HT1080 (cell line): ENCODE measurements at regions not wholly inside any gene's neighbourhood (a gene's known extent, or its start where the extent isn't known, plus 50 kb on each side); places are given as distances from the start of the nearest gene placed in this dataset.
A peak's percentile ranks its signal among the peaks of the same experiment; 100 is the strongest.

ENCODE experiments used
- DNase-seq: peaks from one replicate; pipeline ENCODE4 v3.0.0-alpha.2; 2015; ENCODE audit warnings: low read depth

DNA sequence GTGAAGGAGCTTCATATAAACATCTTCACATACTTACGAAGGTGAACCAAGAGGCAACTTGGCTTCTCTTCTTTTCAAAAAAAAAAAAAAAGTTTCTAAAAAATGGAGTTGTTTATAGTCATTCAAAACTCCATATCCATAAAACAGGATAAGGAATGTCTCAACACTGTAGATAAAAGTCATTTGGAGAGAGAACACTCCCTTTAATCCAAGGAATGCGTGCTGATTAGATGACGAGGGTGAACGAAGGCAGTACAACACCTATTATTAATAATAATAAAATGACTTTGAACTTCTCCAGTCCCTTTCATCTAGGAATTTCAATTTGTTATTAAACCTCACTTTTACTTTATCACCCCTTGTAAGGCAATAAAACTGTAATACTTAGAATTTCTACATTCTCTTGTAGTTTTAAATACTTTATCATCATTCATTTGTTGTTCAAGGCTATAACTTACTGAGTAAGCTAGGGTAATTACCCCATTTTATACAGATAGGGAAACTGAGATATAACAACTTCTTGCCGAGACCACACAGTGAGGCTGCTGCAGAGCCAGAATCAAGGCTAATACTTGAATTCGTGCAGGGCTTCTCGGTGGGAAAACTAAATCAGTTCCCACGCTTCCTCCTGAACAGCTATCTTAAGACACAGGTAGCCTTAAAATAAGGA is 377.1 kb downstream of the EFNA5 start:
- DNase-seq, result no peak

DNA sequence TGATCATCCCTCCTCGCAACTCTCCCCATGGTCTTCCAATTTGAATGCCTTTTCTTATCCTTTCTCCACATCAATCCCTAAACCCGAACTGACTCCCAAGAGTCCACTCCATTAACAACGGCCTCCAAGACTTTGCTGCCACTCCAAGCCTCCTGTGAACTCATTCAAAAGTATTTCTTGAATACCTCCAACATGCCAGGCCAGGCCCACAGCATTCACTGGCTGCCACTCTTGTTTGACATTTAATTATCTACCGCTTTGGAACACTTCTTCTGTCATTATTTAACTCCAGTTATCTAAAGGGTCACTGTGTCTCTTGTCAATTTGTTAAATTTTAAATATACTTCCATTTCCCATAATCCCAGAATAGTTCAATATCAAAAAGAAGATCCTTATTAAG is 378.9 kb downstream of the EFNA5 start:
- DNase-seq, result no peak

DNA sequence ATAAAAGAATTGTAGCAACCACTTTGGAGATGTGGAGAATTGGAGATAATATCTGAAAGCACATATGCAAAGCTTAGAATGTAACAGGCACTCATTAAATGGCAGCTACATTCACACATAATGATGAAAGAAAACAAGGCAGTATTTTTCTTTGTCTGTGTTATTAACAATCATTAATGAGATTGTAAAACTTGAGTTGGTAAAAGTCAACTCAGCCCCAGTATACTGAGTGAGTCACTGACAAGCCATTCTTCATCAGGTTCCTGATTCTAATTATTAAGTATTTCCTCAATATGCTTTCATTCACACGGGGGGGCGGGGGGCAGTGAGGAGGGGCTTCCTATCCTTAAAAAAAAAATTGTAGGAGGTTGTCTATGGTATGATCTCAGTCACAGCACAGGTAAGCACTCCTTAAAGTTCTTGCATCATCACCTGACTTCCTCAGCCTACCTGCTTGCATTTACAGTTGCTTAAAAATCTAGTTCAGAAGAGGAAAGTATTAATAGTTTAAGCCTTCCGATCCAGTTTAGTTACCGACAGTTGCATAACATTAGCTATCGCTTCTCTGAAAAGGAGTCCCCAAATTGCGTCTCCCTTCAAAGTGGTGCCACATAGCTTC is 379.8 kb downstream of the EFNA5 start:
- DNase-seq, result no peak

DNA sequence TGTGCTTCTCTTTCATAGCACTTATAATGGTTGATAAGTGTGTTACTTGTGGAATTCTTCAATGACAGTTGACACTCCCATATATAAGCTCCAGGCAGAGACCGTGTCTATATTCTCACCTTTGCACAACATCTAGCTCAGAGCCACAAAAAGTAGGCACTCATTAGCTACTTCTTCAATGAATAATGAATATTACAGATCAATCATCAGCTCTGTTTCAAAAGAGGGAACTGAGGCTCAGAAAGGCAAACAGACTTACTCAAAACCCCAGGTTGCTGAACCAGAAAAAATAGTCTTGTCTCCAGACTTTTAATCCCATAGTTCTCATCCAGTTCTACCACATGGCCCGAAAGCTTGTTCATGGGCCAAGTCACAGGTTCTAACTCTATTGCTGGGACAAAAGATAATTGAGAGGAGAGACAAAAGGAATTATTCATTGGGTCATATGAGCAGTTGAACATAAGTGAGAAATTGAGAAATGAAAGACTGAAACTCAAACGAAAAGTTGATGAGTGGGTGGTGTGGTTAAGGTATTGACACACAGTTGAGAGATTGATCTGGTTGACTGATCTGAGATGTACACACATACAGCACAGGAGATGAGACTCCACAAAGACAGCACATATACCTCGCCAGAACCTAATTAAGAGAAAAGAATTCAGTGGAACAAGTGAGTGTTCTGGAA is 381.6 kb downstream of the EFNA5 start:
- DNase-seq, result no peak

DNA sequence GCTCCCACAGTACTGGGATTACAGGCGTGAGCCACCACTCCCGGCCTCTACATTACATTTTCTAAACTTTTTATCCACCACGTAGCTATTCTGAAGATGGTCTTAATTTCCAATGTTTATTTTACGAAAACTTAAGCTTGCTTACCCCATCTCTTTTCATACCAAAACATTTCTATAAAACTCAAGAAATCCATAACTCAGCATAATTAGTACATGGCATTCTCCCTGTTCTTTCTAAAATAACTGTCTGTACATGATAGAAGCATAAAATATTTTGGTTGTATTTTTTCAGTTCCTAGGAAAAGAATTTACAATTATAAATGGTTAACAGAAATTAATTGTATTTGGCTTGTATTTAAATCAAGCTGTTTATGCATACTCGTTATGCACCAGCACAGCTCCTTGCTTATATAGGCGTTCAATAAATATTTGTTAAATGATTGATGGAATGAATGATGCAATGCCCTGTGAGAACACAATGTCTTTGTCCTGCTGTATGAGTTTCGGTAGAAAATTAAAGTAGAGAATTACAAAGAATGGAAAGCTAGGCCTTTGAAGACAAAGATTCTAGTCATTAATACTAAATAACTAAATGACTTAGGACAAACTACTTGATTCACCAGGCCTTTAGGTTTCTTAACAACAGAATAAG is 384.2 kb downstream of the EFNA5 start:
- no peak for DNase-seq

DNA sequence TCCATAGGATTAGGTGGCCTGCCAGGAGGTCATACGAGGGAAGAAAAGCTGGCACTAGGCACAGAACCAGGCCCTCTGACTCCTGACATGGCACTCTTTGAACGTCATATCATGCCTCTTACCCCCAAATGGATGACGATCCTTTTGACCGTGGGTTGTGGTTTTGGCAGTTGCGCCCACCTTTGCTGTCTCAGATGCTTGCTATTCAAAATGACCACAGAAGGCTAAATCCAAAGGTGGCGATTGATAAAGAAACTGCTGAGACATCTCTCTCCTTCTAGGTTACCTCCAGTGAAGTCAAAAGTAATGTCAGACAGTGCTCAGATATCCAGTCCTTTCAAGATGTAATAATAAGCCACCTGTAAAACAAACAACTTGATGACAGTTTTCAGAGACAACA is 385.0 kb downstream of the EFNA5 start:
- peak; percentile 79 for DNase-seq

DNA sequence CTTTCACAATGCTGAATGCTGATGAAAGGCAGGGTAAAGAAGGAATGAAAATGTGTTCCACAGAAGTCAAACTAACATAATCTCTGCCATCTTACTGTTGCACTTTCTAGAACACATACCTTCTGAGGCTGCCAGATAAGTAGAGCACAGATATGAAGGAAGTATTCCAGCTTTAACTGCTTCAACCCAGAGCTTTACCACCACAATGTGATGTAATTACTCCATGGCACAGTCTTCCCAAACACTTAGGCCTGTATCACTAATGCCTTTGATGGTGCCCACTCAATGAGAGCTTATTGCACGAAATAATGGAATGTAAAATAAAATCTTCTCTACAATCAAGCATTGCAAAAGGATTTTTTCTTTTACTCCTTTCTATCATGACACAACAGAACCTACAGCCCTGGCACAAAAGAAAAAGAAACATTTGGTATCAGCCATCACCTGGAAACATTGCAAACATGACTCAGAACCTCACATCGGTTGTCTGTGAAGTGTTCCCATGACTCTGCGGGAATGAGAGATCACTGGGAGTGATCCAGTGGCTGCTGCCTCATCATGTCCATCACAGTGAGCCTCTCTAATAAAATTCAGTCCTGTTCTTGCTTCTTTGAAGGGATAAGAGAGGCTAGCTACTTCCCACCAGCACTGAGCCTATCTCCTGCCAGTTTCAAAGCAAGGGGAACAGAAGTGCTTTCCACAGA is 385.8 kb downstream of the EFNA5 start:
- peak; percentile 86 for DNase-seq

DNA sequence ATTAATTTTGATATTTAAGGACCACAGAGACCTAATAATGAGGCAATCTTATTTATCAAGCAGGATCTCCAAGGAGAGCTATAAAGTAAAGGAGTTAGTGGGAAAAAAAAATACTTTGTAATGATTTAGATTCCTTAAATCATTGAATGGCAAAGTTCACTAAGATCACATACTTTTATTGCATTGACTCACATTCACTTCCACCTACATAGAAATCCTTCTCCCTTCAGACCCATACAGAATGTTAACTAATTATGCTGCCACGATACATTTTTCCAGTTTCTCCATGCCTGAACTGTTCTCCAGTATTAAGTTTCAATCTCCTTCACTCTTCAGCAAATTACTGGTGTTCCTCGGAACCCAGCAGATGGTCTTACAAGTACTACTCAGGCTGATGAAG is 388.7 kb downstream of the EFNA5 start:
- DNase-seq, result peak; percentile 13

DNA sequence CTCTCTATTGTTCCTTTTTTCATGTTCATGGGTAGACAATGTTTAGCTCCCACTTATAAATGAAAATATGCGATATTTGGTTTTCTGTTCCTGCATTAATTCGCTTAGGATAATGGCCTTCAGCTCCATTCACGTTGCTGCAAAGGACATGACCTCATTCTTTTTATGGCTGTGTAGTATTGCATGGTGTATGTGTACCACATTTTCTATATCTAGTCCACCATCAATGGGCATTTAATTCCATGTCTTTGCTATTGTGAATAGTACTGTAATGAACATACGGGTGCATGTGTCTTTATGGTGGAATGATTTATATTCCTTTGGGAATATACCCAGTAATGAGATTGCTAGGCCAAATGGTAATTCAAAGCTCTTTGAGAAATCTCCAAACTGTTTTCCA is 392.0 kb downstream of the EFNA5 start:
- no peak for DNase-seq

DNA sequence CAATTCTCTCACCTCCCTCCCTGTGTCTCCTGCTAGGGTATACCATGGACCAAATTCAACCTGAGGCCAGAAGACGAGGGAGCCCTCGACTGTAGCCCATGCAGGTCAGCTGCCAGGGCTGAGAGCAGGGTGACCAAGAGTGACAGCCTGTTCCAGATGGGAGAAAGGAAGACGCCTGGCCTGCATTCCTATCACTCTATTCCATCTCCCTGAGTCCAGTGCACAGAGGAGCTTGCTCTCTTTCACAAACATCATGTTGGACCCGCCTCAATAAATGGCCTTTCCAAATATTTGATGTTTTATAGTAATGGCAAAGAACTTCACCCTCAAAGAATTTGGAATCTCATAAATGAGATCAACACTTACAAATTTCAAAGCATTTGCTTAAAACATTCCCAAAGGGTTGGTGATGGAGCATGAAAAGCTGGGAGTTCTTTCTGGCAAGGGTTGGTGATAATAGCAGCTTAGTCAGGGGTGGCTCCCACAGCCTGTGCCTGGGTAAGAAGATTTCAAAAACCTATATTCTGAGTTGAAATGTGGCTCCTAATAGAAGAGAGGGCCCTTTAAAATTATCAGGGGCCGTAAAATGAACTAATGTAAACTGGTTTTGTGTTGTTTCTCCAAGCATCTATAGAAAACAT is 393.1 kb downstream of the EFNA5 start:
- DNase-seq, result no peak

DNA sequence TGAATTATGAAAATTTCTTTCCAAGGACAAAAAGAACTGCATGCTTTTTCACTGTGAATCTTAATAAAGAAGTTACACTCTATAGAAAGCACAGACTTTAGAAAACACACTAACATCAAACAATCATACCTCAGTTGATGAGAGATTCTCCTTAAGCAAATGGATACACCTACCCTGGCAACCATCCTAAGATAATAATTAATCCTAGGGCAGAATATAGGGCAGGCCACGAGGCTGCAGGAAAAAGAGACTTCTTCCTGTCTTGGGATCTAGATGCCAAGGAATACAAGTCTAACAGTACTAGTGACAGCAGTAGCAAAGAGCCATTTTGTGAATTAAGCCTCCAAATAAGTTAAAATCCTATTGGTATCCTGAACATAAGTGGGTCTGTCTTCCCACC is 395.4 kb downstream of the EFNA5 start:
- no peak for DNase-seq

DNA sequence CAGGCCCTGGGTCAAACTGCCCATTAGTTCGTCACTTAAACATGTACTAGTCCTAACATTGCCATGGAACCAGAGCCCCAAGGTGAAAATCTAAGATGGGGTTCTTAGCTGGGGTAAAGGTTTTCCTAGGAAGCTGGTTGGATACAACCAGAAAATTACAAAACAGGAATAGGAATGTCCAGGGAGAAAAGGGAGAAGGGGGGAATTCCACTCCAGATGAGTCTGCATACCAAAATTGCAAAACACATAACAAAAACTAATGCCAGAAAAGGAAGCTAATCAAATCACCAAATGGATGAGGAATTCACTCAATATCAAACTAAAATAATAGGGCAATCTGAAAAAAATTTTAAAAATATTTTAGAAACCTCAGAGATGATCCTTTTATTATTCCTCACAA is 396.2 kb downstream of the EFNA5 start:
- DNase-seq, result no peak

DNA sequence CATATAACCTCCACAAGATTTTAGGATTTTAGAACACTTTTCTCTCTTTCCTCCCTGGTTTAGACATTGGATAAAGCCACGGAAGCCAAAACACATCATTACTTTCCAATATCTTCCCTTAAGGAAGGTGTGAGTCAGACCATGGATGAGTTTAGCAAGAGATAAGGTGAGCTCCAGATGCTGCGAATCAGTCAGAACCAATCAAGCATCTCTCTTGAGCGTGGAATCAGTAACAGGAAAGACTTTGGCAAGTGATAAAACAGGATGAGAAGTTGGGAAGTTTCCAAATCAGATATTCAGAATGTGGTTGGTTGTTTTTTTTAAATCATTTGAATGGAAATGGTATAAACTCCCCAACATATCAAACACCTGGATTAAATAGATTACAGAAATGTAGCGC is 397.8 kb downstream of the EFNA5 start:
- no peak for DNase-seq

DNA sequence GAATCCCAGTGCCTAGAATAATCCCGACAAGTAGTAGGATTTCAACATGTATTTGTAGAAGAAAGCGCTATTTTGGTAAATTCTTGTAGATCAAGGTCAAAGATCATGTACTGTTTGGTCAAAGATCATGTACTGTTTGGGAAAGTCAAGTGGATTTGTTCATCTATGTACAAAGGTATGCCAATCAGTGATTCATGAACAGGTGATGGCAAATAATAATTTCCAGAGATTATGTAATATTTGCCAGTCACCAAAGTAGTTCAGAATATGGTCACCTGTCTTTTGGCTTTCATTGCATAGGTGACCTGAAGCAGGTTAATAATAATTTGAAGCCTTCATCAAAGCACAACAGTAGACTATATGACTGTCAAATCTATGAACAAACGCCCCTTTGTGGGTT is 398.2 kb downstream of the EFNA5 start:
- no peak for DNase-seq

DNA sequence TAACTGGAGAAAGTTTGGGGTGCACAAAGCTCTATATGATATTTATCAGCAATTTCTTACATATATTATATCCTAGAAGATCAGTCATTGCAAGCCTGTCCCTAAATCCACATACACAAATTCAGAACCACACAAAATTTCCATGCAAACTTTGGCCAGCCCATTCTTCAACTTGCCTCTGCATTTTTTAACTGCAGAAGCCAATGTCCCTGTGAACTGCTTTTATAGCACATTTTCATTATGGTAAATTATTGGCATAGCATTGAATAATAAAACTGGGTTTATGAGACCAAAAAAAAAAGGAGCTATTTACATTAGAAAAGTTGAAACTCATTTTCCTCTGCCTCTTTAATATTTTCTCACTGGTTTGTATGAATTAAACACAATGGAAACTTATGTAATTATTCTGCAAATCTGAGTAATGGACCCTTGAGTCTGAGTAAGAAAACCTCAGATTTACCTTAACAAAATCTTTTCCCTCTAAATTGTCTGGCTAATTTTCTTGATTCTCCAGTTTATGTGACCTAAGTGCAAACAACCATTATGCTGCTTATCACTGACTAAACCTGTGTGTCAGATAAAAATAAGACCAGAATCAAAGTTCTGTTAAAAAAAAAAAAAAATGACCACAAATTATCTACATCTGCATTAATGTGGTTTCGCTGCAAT is 398.9 kb downstream of the EFNA5 start:
- no peak for DNase-seq

DNA sequence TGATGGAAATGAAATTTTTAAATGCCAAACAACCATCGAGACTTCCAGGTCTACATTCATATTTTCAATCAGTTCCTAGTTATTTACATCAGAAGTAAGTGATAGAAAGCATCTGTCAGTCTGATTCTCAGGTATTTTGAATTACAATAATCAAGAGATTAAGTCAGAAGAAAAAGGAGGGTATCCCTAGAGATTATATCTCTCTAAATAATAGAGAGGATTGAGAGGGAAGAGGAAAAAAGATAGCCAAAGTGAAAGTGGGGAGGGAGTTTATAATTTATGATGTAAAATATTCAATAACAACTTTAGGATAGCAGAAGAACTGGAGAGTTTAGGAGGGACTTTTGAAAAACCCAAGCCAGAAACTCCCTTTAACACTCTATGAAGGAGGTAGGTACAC is 400.2 kb downstream of the EFNA5 start:
- DNase-seq, result no peak

DNA sequence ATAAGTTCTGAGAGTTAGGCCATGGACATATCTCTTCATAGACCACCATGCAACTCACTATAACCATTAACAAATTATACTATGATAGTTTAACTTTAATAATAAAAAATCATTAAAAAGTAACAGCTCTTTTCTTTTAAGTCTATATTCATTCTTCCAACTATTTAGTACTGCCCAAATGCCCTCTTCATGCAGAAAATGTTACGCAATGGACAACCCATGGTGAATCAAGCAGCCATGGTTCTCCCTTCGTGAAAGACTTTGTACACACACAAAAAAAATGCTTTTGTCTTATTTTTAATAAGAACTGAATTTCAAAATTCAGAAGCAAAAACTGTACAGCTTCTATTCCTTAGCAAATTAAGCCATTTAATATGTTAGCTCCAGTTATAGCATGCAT is 401.1 kb downstream of the EFNA5 start:
- no peak for DNase-seq

DNA sequence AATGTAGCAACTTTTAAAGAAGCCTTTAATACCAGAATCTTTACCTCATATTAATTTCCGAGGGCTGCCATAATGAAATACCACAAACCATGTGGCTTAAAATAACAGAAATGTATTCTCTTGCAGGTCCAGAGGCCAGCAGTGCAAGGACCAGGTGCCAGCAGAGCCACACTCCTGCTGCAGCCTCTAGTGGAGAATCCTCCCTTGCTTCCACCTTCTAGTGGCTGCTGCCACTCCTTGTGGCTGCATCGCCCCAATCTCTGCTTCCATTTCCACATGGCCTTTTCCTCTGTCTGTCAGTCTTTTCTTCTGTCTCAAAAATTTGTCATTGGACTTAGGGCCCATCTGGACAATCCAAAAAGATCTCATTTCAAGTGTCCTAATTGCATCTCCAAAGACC is 401.5 kb downstream of the EFNA5 start:
- DNase-seq, result no peak

DNA sequence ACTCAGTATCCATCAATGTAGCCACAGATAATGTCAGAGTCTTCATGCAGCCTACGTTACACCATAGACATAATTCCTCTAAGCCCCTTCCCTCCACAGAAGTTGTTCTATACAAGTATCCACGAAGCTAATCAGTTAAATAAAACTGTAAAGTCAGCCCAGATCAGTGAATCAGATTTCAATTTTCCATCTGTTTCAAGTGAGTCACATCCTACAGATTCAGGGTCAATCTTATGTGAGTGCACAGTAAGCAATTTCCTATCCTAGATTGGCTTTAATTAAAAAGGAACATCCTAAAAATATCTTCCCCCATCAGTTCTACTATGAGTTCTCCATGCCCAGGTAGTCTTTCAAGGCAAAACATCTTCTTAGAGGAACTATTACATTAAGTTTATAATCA is 402.5 kb downstream of the EFNA5 start:
- DNase-seq, result peak; percentile 29

DNA sequence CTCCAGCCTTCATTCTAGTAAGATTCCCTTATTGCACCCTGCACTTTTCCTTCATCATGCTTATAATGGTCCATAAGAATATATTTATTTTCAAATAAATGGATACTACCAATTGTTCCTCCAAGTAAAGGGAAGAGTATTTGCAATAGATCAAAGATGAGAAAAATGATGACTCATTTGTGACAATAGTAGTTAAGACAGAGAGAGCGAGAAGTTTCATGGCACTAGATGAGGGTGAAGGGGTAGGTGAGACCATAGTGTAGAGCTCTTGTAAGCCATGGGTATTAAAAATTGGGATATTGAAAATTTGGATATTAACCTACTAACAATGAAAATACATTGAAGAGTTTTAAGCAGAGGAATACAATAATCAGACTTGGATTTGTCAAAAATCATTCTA is 404.6 kb downstream of the EFNA5 start:
- no peak for DNase-seq

DNA sequence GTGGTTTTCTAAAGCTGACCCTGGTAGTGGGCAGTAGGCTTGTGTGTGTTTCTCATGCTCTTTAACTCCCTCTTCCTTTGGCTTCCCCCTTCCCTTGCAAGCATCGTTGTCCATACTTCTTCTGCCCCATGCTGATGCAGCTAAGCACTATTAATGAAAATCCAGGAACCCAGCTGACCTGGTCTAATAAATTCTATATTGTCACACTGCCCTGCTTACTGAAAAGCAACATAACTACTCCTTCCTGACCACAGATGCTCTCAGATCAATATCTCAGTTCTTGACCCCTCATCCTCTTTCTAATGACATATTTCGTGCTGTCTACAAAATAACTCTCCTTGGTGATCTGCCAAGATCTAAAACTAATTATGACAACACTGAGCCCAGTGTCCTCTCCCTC is 405.5 kb downstream of the EFNA5 start:
- DNase-seq, result no peak
